ENCODE measurements at regions not wholly inside any gene's neighbourhood (a gene's known extent, or its start where the extent isn't known, plus 50 kb on each side); places are given as distances from the start of the nearest gene placed in this dataset.

- H2BK5ac ChIP-seq (ENCODE audit: low read depth, low read length, poor library complexity, severe bottlenecking): no peak overlapping the region
- no peak overlapping the region for H4K91ac ChIP-seq (ENCODE audit: low read length)
- H3K9me3 ChIP-seq (ENCODE audit: control insufficient read depth, low read length): peaks cover 2% of the 10 kb centered on the region
- no peak overlapping the region for H3K18ac ChIP-seq (ENCODE audit: low read depth in 1 of 2, low read length in 2 of 2)
- H2BK120ac ChIP-seq (ENCODE audit: low read depth, low read length): no peak overlapping the region
- H2AK5ac ChIP-seq (ENCODE audit: low read length, severe bottlenecking): no peak overlapping the region
- H3K14ac ChIP-seq (ENCODE audit: low read length in 2 of 2): no peak overlapping the region
- no peak overlapping the region for H2BK12ac ChIP-seq (ENCODE audit: low read length in 2 of 2)
- H3K9ac ChIP-seq (ENCODE audit: low read length): no peak overlapping the region
- H2BK15ac ChIP-seq (ENCODE audit: low read depth, poor library complexity, severe bottlenecking): no peak overlapping the region
- no peak overlapping the region for H3K4me2 ChIP-seq (ENCODE audit: low read length, poor library complexity, severe bottlenecking)
- no peaks in the 10 kb centered on the region for H3K36me3 ChIP-seq (ENCODE audit: control insufficient read depth in 1 of 2, insufficient read depth in 2 of 2, low read depth in 1 of 2, low read length in 2 of 2)
- H4K8ac ChIP-seq (ENCODE audit: low read length): no peak overlapping the region
- WGBS: 78% methylated on average over 4 of the region's 4 CpGs
- no peak overlapping the region for H3K27ac ChIP-seq (ENCODE audit: low read length, poor library complexity, severe bottlenecking)
- H3K4me3 ChIP-seq (ENCODE audit: insufficient read depth in 1 of 2, low read depth in 1 of 2, low read length in 2 of 2): no peak overlapping the region
- no peak overlapping the region for H3K23ac ChIP-seq (ENCODE audit: low read length in 2 of 2)
- no peak overlapping the region for H2AFZ ChIP-seq (ENCODE audit: low read depth, low read length)
- no peaks in the 10 kb centered on the region for H3K4me1 ChIP-seq (ENCODE audit: control insufficient read depth, insufficient read depth, low read depth, low read length)
- H3K79me1 ChIP-seq (replicated peaks; ENCODE audit: low read length, poor library complexity, severe bottlenecking): no peaks in the 10 kb centered on the region
- no peak for DNase-seq
- no peaks in the 10 kb centered on the region for H3K27me3 ChIP-seq (ENCODE audit: control insufficient read depth in 1 of 2, insufficient read depth in 1 of 2, low read length in 2 of 2)
- no peak overlapping the region for H3K4ac ChIP-seq (ENCODE audit: low read depth in 1 of 2, low read length in 2 of 2)
These were observed 78.0 kb downstream of the POM121L12 start for GRCh38 chr7:53113424-53113823.

- Histone ChIP-seq H3K27me3 (ENCODE audit: control insufficient read depth in 1 of 2, insufficient read depth in 1 of 2, low read length in 2 of 2) (no peaks in the 10 kb centered on the region), H2BK5ac (ENCODE audit: low read depth, low read length, poor library complexity, severe bottlenecking) (no peak overlapping the region), H3K79me1 (replicated peaks; ENCODE audit: low read length, poor library complexity, severe bottlenecking) (no peaks in the 10 kb centered on the region), H2BK12ac (ENCODE audit: low read length in 2 of 2) (no peak overlapping the region), H4K91ac (ENCODE audit: low read length) (no peak overlapping the region), H3K4ac (ENCODE audit: low read depth in 1 of 2, low read length in 2 of 2) (peak overlapping the region in 1 of 2 experiments; percentile 40), H4K8ac (ENCODE audit: low read length) (no peak overlapping the region), H2BK15ac (ENCODE audit: low read depth, poor library complexity, severe bottlenecking) (no peak overlapping the region), H3K36me3 (ENCODE audit: control insufficient read depth in 1 of 2, insufficient read depth in 2 of 2, low read depth in 1 of 2, low read length in 2 of 2) (no peaks in the 10 kb centered on the region), H3K4me1 (ENCODE audit: control insufficient read depth, insufficient read depth, low read depth, low read length) (no peaks in the 10 kb centered on the region), H2AFZ (ENCODE audit: low read depth, low read length) (no peak overlapping the region), H3K14ac (ENCODE audit: low read length in 2 of 2) (no peak overlapping the region), H3K9ac (ENCODE audit: low read length) (no peak overlapping the region), H3K18ac (ENCODE audit: low read depth in 1 of 2, low read length in 2 of 2) (no peak overlapping the region), H3K4me2 (ENCODE audit: low read length, poor library complexity, severe bottlenecking) (no peak overlapping the region), H3K23ac (ENCODE audit: low read length in 2 of 2) (no peak overlapping the region), H2BK120ac (ENCODE audit: low read depth, low read length) (no peak overlapping the region), H3K9me3 (ENCODE audit: control insufficient read depth, low read length) (no peaks in the 10 kb centered on the region), H2AK5ac (ENCODE audit: low read length, severe bottlenecking) (no peak overlapping the region), H3K27ac (ENCODE audit: low read length, poor library complexity, severe bottlenecking) (no peak overlapping the region), H3K4me3 (ENCODE audit: insufficient read depth in 1 of 2, low read depth in 1 of 2, low read length in 2 of 2) (no peak overlapping the region)
- WGBS: 25% methylated on average over 2 of the region's 4 CpGs
- peak; percentile 54 for DNase-seq
These were observed 84.1 kb downstream of the POM121L12 start for GRCh38 chr7:53119514-53119941.

GRCh38 chr7:53121374-53121773 is 85.9 kb downstream of the POM121L12 start:
- Histone ChIP-seq H3K4me2 (ENCODE audit: low read length, poor library complexity, severe bottlenecking) (no peak overlapping the region), H3K9ac (ENCODE audit: low read length) (no peak overlapping the region), H3K4me1 (ENCODE audit: control insufficient read depth, insufficient read depth, low read depth, low read length) (no peaks in the 10 kb centered on the region), H2AK5ac (ENCODE audit: low read length, severe bottlenecking) (no peak overlapping the region), H2AFZ (ENCODE audit: low read depth, low read length) (no peak overlapping the region), H3K9me3 (ENCODE audit: control insufficient read depth, low read length) (no peaks in the 10 kb centered on the region), H3K4ac (ENCODE audit: low read depth in 1 of 2, low read length in 2 of 2) (no peak overlapping the region), H3K27me3 (ENCODE audit: control insufficient read depth in 1 of 2, insufficient read depth in 1 of 2, low read length in 2 of 2) (no peaks in the 10 kb centered on the region), H3K14ac (ENCODE audit: low read length in 2 of 2) (no peak overlapping the region), H3K79me1 (replicated peaks; ENCODE audit: low read length, poor library complexity, severe bottlenecking) (no peaks in the 10 kb centered on the region), H2BK12ac (ENCODE audit: low read length in 2 of 2) (no peak overlapping the region), H4K8ac (ENCODE audit: low read length) (no peak overlapping the region), H2BK15ac (ENCODE audit: low read depth, poor library complexity, severe bottlenecking) (no peak overlapping the region), H3K18ac (ENCODE audit: low read depth in 1 of 2, low read length in 2 of 2) (no peak overlapping the region), H4K91ac (ENCODE audit: low read length) (no peak overlapping the region), H3K4me3 (ENCODE audit: insufficient read depth in 1 of 2, low read depth in 1 of 2, low read length in 2 of 2) (no peak overlapping the region), H3K27ac (ENCODE audit: low read length, poor library complexity, severe bottlenecking) (no peak overlapping the region), H3K23ac (ENCODE audit: low read length in 2 of 2) (no peak overlapping the region), H2BK5ac (ENCODE audit: low read depth, low read length, poor library complexity, severe bottlenecking) (no peak overlapping the region), H2BK120ac (ENCODE audit: low read depth, low read length) (no peak overlapping the region), H3K36me3 (ENCODE audit: control insufficient read depth in 1 of 2, insufficient read depth in 2 of 2, low read depth in 1 of 2, low read length in 2 of 2) (no peaks in the 10 kb centered on the region)
- WGBS: 81% methylated on average over 4 of the region's 4 CpGs
- no peak for DNase-seq

- Histone ChIP-seq H2AK5ac (ENCODE audit: low read length, severe bottlenecking) (no peak overlapping the region), H4K8ac (ENCODE audit: low read length) (no peak overlapping the region), H3K27me3 (ENCODE audit: control insufficient read depth in 1 of 2, insufficient read depth in 1 of 2, low read length in 2 of 2) (no peaks in the 10 kb centered on the region), H3K36me3 (ENCODE audit: control insufficient read depth in 1 of 2, insufficient read depth in 2 of 2, low read depth in 1 of 2, low read length in 2 of 2) (no peaks in the 10 kb centered on the region), H3K18ac (ENCODE audit: low read depth in 1 of 2, low read length in 2 of 2) (no peak overlapping the region), H2BK120ac (ENCODE audit: low read depth, low read length) (no peak overlapping the region), H3K4ac (ENCODE audit: low read depth in 1 of 2, low read length in 2 of 2) (no peak overlapping the region), H3K4me3 (ENCODE audit: insufficient read depth in 1 of 2, low read depth in 1 of 2, low read length in 2 of 2) (no peak overlapping the region), H3K4me2 (ENCODE audit: low read length, poor library complexity, severe bottlenecking) (no peak overlapping the region), H3K27ac (ENCODE audit: low read length, poor library complexity, severe bottlenecking) (no peak overlapping the region), H3K23ac (ENCODE audit: low read length in 2 of 2) (no peak overlapping the region), H4K91ac (ENCODE audit: low read length) (no peak overlapping the region), H3K14ac (ENCODE audit: low read length in 2 of 2) (no peak overlapping the region), H2AFZ (ENCODE audit: low read depth, low read length) (no peak overlapping the region), H2BK12ac (ENCODE audit: low read length in 2 of 2) (no peak overlapping the region), H2BK15ac (ENCODE audit: low read depth, poor library complexity, severe bottlenecking) (no peak overlapping the region), H3K79me1 (replicated peaks; ENCODE audit: low read length, poor library complexity, severe bottlenecking) (no peaks in the 10 kb centered on the region), H3K4me1 (ENCODE audit: control insufficient read depth, insufficient read depth, low read depth, low read length) (no peaks in the 10 kb centered on the region), H2BK5ac (ENCODE audit: low read depth, low read length, poor library complexity, severe bottlenecking) (no peak overlapping the region), H3K9ac (ENCODE audit: low read length) (no peak overlapping the region), H3K9me3 (ENCODE audit: control insufficient read depth, low read length) (no peaks in the 10 kb centered on the region)
- no peak for DNase-seq
- WGBS: 69% methylated on average over 1 of the region's 1 CpG
These were observed 96.3 kb downstream of the POM121L12 start for GRCh38 chr7:53131697-53132096.

Data from mesenchymal stem cell (in vitro differentiated cells and primary cell).